GM21723 (cell line): ENCODE measurements at regions not wholly inside any gene's neighbourhood (a gene's known extent, or its start where the extent isn't known, plus 50 kb on each side); places are given as distances from the start of the nearest gene placed in this dataset.

ENCODE experiments used
- ATAC-seq: cut with Tn5 transposase; IDR thresholded peaks from one replicate; pipeline ENCODE4 v1.9.1; 2021; ENCODE audit warnings: mild to moderate bottlenecking, moderate library complexity; ENCODE audit not compliant: unreplicated experiment

DNA sequence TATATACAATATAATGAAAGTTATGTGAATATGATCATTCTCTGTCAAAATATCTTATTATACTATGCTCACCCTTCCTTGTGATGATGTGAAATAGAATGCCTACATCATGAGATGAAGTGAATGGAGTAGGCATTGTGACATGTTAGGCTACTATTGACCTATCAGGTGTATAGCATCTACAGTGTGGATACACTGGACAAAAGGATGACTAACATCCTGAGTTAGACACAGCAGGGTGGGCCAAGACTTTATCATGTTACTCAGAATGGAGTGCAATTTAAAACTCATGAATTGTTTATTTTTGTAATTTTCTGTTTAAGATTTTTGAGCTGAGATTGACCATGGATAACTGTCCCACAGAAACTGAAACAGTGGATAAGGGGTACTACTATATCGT lies 53.4 kb upstream of the NAV3 start:
- no peak for ATAC-seq

GRCh38 chr12:77774761-77775160 lies 55.9 kb upstream of the NAV3 start:
- ATAC-seq: no peak

DNA sequence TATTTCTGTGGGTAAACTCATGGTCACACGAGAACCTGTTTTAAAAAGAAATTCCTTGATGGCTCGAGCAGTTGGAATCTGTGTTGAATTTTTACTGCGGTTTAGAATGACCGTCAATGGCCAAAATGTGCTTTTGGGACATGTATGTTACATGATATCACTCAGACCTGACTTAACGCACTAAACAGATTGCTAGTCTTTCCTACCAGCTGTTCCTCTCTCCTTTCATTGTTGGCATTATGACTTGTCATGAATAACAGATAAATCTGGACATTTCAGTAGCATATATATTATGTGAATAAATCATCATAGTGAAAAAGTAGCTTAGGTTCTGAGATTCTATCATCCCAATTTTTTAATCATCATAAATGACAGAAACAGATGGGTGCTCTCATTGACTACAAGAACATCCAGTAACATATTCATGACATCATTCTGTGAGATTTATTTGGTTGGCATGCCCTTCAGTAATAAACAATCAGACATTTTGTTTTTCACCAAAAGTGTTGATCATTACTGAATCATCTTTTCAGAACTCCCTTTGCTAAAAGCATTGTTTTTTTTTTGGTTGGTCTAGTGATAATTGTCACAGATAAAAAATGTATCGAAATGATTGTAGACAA lies 57.9 kb upstream of the NAV3 start:
- ATAC-seq: no peak

GRCh38 chr12:77768558-77768957 lies 62.1 kb upstream of the NAV3 start:
- ATAC-seq: no peak

DNA sequence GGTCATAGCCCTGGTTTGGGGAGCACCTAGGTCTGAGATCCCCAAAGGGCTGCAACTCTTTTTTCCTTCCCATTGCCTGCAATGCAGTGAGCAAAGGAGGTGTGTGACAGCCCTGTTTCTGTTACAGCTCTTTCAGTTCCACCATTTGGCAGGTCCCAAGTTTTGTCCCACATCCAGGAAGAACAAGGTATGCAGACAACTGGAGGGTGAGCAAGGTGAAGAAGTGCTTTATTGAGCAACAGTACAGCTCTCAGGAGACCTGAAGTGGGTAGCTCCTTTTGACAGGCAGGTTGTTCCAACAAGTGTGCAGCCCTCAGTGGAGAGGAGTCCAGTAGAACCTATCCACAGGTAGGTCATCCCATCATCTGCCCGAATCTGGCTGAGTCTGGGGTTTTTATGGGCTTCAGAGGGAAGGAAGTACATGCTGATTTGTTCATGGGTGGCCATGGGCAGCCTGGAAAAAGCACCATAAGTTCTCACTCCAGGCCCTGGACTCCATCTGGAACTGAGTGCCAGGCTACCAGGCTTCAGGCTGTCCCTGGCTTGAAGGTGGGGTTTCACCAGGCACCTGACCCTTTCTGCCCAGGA lies 62.8 kb upstream of the NAV3 start:
- no peak for ATAC-seq

GRCh38 chr12:77767335-77767734 lies 63.4 kb upstream of the NAV3 start:
- no peak for ATAC-seq

DNA sequence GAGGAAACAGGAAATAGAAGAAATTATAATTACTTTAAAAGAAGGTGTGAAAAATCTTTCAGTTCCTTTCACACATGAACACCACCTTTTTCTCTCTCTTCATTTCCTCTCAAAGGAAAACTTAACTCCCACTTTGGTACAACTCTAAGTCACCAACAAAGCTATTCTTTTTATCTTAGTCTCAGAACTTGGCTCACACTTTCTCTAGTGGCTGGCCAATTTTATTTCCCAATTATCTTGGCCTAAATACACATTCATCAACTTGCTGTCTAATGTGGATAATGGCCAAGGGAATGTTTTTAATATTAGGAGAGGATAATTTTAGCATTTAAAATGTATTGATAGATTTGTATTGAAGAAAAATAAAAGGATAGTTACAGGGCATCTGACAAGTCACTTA lies 64.5 kb upstream of the NAV3 start:
- no peak for ATAC-seq

DNA sequence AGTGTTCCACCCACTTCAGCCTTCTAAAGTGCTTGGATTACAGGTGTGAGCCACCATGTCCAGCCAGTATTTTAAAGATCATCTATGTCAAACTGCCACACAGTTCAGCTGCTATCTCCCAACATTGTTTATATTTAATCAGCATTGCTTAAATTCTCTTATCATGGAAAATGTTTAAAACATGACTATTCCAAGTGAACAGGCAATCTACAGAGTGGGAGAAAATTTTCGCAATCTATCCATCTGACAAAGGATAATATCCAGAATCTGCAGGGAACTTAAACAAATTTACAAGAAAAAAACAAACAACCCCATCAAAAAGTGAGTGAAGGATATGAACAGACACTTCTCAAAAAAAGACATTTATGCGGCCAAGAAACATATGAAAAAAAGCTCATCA lies 69.4 kb upstream of the NAV3 start:
- no peak for ATAC-seq

GRCh38 chr12:77760271-77761025 lies 70.2 kb upstream of the NAV3 start:
- ATAC-seq: no peak

DNA sequence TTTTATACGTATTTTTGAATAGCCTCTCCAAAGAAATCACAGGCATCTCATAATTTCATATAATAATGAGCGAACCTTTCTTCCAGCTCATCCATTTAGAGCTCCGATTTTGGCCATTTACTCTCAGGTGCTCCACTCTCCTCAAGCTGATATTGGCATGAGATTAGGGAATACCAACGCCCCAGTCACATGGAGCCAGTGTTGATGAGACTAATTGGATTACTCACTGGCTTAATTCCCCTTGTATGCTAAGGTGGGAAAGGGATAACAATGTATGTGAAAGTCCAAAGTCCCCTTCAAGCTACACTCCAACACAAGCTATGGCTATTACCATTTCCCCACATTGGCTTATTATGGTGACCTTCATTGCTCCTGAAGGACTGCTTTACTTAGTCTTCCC lies 76.6 kb upstream of the NAV3 start:
- ATAC-seq: no peak

DNA sequence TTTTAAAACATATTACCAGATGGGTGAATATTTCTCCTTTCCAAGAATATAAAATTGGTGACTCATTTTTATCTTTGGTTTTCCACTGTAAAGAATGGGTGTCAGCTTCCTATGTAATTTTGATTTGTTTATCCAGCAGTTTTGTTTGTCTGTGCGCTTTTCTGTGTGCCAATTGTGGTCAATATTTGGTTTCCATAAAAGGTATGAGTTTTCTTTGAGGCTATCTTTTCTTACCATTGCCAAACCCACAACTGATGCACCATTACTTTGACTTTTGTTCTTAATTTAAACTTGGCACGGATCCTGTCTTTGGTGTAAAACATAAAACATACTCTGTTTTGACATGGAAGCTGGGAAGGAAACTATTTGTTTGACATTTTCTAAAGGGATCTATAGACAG lies 78.8 kb upstream of the NAV3 start:
- ATAC-seq: no peak

GRCh38 chr12:77746096-77746495 lies 84.6 kb upstream of the NAV3 start:
- ATAC-seq: peak; percentile 100

- no peak for ATAC-seq
Observed at GRCh38 chr12:77745624-77746023, 85.1 kb upstream of the NAV3 start.

GRCh38 chr12:77742631-77743030 lies 88.1 kb upstream of the NAV3 start:
- ATAC-seq: no peak

DNA sequence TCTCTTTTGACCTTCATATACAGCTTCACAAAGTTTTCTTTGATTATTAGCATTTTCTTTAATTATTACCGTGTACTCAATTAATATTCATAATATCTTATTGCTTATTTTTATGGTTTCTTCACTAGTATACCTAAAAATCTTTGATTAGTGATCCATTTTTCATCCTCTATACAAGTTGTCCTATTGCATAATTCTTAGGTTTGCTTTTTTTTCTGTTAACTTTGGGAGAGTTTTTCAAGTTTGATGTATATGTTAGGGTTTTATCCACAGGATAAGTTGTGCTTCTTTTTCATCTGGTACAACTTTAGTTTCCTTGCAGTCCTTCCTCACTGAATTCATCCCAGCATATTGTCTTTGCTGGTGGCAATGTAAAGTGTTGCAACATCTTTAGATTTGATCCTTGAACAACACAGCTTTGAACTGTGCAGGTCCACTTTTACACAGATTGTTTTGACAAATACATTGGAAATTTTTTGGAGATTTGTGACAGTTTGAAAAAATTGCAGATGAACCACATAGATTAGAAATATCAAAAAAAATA lies 88.6 kb upstream of the NAV3 start:
- no peak for ATAC-seq

- ATAC-seq: no peak
Observed at GRCh38 chr12:77736219-77736965, 94.3 kb upstream of the NAV3 start.

DNA sequence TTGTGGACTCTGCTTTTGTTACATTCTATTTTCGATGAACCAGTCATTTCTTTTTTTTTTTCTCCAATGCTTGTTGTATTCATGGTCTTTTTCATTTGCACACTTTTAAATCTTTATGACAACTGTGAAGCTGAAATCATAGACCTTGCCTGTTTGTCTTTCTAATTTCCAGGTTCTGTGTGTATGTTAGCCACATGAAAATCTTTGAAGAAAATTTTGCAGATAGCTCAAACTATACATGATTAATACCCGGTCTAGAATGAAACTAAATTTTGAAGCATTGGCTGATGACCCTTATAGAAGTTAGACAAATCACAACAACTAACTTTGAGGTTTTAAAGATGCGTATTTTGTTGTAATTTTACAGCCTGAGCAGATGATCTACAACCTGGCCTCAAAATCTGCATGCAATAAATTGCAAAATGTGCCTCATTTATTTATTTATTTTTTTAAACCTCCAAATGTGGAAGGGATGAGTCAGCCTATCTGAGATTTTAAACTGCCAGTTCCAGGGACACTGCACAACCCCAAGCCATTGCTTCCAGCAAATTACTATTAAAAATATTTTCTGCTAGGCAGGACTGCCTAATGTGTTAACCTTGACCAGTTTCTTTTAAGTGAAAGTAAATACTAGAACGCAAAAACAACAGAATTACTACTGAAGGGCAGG lies 96.3 kb upstream of the NAV3 start:
- ATAC-seq: no peak

DNA sequence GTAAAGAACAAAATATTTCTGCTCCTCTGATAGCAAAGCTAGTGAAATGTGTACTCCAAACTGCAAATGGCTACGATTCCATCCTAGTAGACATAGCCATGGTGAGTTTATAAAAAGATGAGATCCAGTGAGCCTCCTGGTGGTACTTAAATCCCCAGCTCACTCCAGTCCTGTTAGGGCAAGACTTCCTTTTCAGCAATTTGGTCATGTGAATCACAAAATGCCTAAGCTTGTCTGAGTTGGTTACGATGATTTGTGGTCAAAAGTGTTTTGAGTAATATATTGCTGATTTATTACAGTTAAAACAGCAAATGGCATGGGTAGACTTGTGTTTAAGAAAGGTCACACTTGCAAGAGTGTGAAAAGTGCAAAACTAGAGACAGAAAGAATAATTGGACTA lies 102.7 kb upstream of the NAV3 start:
- ATAC-seq: no peak

- ATAC-seq: no peak
Observed at GRCh38 chr12:77727442-77728001, 103.2 kb upstream of the NAV3 start.

- ATAC-seq: no peak
Observed at GRCh38 chr12:77725611-77726010, 105.1 kb upstream of the NAV3 start.
